ENCODE measurements at regions not wholly inside any gene's neighbourhood (a gene's known extent, or its start where the extent isn't known, plus 50 kb on each side); places are given as distances from the start of the nearest gene placed in this dataset.

DNA sequence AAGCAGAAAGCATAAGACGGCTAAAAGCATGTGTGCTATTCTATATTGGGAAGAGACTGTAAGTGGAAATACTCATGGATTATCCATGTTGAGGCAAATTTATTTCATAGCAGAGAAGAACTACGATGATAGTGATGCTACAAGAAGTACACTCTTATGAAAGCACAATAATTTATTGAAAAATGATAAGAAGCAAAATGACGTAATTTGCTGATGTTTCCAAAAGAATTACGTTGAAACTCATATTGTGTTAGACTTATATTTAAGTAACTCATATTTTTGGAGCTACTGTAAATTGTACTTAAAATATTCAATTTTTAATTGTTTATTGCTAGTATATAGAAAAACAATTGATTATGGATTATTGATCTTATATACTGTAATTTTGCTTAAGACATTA lies 1622.5 kb downstream of the REEP3 start:
- H3K9me3 ChIP-seq (ENCODE audit: low read length) = no peaks in the 10 kb centered on the region
- POLR2A ChIA-PET = no interaction called here
- no peaks in the 10 kb centered on the region for H3K4me1 ChIP-seq (ENCODE audit: insufficient read depth, low read length)
- no peak overlapping the region for H3K4me2 ChIP-seq (ENCODE audit: low read depth, low read length)
- H3K27me3 ChIP-seq (ENCODE audit: control insufficient read depth in 1 of 2, insufficient read depth in 2 of 2, low read length in 2 of 2) = no peaks in the 10 kb centered on the region
- FAIRE-seq = no peak
- H3K36me3 ChIP-seq (replicated peaks in 1 of 2; ENCODE audit: control insufficient read depth in 1 of 2, insufficient read depth in 2 of 2, low read length in 2 of 2) = no peaks in the 10 kb centered on the region
- no peak for ATAC-seq
- TF ChIP-seq ZFP36 (IDR thresholded peaks at IDR 0.05; ENCODE audit: borderline replicate concordance, low read depth, low read length, partially characterized antibody) (no peak), ATF7 (IDR thresholded peaks at IDR 0.05) (peak; percentile 53), ATF7 (CRISPR knock-in tag; IDR thresholded peaks at IDR 0.05) (no peak)
- no TSS peak for BruUV-seq (replicated peaks)
- no peak overlapping the region for H2AFZ ChIP-seq (ENCODE audit: low read length)
- WGBS (ENCODE audit: low lambda C conversion rate) = 2% methylated on average over 4 of the region's 4 CpGs
- in situ Hi-C loops (cut with HindIII; ENCODE audit: extremely low pct_ligation_motif_present, low pct_unique_long_range_greater_than_20kb) = no loop called here
- H3K79me2 ChIP-seq (ENCODE audit: insufficient read depth, low read length) = no peaks in the 10 kb centered on the region
- intact Hi-C loops (cut with micrococcal nuclease; ENCODE audit: unreplicated experiment) = no loop called here
- no peaks in the 10 kb centered on the region for H4K20me1 ChIP-seq (ENCODE audit: insufficient read depth, low read length)
- CTCF ChIA-PET (ENCODE audit: low intra/inter-chr PET ratio, low total read pairs) = no interaction called here
- no peak overlapping the region for H3K9ac ChIP-seq (ENCODE audit: insufficient read depth, low read depth, low read length)
- H3K27ac ChIP-seq (ENCODE audit: extremely low read length, insufficient read depth, low read length) = no peak overlapping the region
- no peak for DNase-seq (ENCODE audit: low spot score)
- no peak overlapping the region for H3K4me3 ChIP-seq (replicated peaks in 1 of 3; ENCODE audit: insufficient read depth in 1 of 3, low read depth in 2 of 3, low read length in 3 of 3)

DNA sequence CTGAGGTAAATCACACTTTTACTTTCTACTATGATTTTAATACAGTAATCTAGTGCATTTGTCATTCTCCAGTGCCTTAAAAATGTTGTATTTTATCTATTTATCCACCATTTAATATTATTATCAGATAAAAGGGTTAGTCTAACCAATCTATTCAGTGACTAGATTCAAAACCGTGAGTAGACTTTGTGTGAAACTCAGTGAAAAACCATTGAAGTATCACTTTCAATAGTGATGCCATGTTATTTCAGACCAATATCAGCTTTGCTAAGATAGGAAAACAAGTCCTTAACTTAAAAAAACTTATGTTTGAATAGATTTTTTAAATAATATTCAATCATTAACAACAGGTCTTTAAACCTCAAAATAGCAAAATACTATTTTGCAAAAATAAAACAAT lies 1628.7 kb downstream of the REEP3 start:
- intact Hi-C loops (cut with micrococcal nuclease; ENCODE audit: unreplicated experiment) (no loop called here), in situ Hi-C loops (cut with HindIII; ENCODE audit: extremely low pct_ligation_motif_present, low pct_unique_long_range_greater_than_20kb) (no loop called here)
- H3K36me3 ChIP-seq (replicated peaks in 1 of 2; ENCODE audit: control insufficient read depth in 1 of 2, insufficient read depth in 2 of 2, low read length in 2 of 2) = no peaks in the 10 kb centered on the region
- H3K4me1 ChIP-seq (ENCODE audit: insufficient read depth, low read length) = no peaks in the 10 kb centered on the region
- FAIRE-seq (no peak), ATAC-seq (no peak), DNase-seq (ENCODE audit: low spot score) (no peak)
- H3K79me2 ChIP-seq (ENCODE audit: insufficient read depth, low read length) = no peaks in the 10 kb centered on the region
- H3K9ac ChIP-seq (ENCODE audit: insufficient read depth, low read depth, low read length) = no peak overlapping the region
- H3K9me3 ChIP-seq (ENCODE audit: low read length) = no peaks in the 10 kb centered on the region
- no peak overlapping the region for H3K4me3 ChIP-seq (replicated peaks in 1 of 3; ENCODE audit: insufficient read depth in 1 of 3, low read depth in 2 of 3, low read length in 3 of 3)
- H3K4me2 ChIP-seq (ENCODE audit: low read depth, low read length) = no peak overlapping the region
- H3K27ac ChIP-seq (ENCODE audit: extremely low read length, insufficient read depth, low read length) = no peak overlapping the region
- TF ChIP-seq ZFY (CRISPR knock-in tag; IDR thresholded peaks at IDR 0.05) (no peak), ZSCAN29 (CRISPR knock-in tag; conservative IDR thresholded peaks at IDR 0.05) (no peak), ZBTB7B (CRISPR knock-in tag; IDR thresholded peaks at IDR 0.05) (no peak), ESRRA (CRISPR knock-in tag; IDR thresholded peaks at IDR 0.05; ENCODE audit: low read depth) (no peak), ZNF546 (CRISPR knock-in tag; conservative IDR thresholded peaks at IDR 0.05) (no peak), NFATC3 (CRISPR knock-in tag; IDR thresholded peaks at IDR 0.05) (no peak), SOX5 (CRISPR knock-in tag; IDR thresholded peaks at IDR 0.05; ENCODE audit: borderline replicate concordance) (no peak)
- TF ChIP-seq, protein P1, sequence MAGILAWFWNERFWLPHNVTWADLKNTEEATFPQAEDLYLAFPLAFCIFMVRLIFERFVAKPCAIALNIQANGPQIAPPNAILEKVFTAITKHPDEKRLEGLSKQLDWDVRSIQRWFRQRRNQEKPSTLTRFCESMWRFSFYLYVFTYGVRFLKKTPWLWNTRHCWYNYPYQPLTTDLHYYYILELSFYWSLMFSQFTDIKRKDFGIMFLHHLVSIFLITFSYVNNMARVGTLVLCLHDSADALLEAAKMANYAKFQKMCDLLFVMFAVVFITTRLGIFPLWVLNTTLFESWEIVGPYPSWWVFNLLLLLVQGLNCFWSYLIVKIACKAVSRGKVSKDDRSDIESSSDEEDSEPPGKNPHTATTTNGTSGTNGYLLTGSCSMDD (CRISPR knock-in tag; IDR thresholded peaks at IDR 0.05) = no peak
- TF ChIP-seq, protein P2, sequence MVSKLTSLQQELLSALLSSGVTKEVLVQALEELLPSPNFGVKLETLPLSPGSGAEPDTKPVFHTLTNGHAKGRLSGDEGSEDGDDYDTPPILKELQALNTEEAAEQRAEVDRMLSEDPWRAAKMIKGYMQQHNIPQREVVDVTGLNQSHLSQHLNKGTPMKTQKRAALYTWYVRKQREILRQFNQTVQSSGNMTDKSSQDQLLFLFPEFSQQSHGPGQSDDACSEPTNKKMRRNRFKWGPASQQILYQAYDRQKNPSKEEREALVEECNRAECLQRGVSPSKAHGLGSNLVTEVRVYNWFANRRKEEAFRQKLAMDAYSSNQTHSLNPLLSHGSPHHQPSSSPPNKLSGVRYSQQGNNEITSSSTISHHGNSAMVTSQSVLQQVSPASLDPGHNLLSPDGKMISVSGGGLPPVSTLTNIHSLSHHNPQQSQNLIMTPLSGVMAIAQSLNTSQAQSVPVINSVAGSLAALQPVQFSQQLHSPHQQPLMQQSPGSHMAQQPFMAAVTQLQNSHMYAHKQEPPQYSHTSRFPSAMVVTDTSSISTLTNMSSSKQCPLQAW (CRISPR knock-in tag; IDR thresholded peaks at IDR 0.05) = no peak
- 0% methylated on average over 1 of the region's 1 CpG for WGBS (ENCODE audit: low lambda C conversion rate)
- POLR2A ChIA-PET = no interaction called here
- no peaks in the 10 kb centered on the region for H4K20me1 ChIP-seq (ENCODE audit: insufficient read depth, low read length)
- H3K27me3 ChIP-seq (ENCODE audit: control insufficient read depth in 1 of 2, insufficient read depth in 2 of 2, low read length in 2 of 2) = no peaks in the 10 kb centered on the region; a peak in 1 of 5 replicates
- no peak overlapping the region for H2AFZ ChIP-seq (ENCODE audit: low read length)
- no TSS peak for BruUV-seq (replicated peaks)
- CTCF ChIA-PET (ENCODE audit: low intra/inter-chr PET ratio, low total read pairs) = no interaction called here

All from HepG2 (cell line).